ENCODE measurements at regions not wholly inside any gene's neighbourhood (a gene's known extent, or its start where the extent isn't known, plus 50 kb on each side); places are given as distances from the start of the nearest gene placed in this dataset.

DNA sequence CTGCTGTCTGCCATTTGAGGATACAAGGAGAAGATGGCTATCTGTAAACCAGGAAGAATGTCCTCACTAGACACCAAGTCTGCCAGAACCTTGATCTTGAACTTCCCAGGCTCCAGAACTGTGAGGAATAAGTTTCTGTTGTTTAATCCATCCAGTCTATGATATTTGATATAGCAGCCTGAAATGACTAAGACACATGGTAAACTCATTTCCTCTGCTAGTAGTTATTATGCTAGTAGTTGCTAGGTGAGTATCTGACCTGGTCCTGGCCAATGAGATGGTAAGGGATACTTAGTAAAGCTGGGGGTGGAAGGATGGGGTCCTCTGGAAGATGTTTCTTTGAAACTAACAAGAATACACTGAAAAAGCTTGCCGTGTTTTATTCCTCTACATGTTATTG lies 280.7 kb upstream of the ARHGEF26 start:
- no peak for TF ChIP-seq POLR2AphosphoS5 (IDR thresholded peaks at IDR 0.05; ENCODE audit: low read depth, low read length)
- no peak for TF ChIP-seq POLR2A (IDR thresholded peaks at IDR 0.05; ENCODE audit: low read depth, low read length)
